Liver (tissue), 3 donors: ENCODE measurements at regions not wholly inside any gene's neighbourhood (a gene's known extent, or its start where the extent isn't known, plus 50 kb on each side); places are given as distances from the start of the nearest gene placed in this dataset.

Experiments
- FOXA1 ChIP-seq: IDR thresholded peaks from 2 replicates; pipeline ENCODE4 v1.6.1; 2016; ENCODE audit warnings: antibody characterized with exemption
- GABPA ChIP-seq, 2 donors: IDR thresholded peaks in 1 of 2; conservative IDR thresholded peaks in 1 of 2; 2 replicates each; pipeline ENCODE4 v1.6.1; 2016; ENCODE audit warnings: antibody characterized with exemption in 2 of 2, mild to moderate bottlenecking in 1 of 2, moderate library complexity in 1 of 2
- HNF4G ChIP-seq: IDR thresholded peaks from 2 replicates; pipeline ENCODE4 v1.6.1; 2016; ENCODE audit warnings: antibody characterized with exemption
- JUND ChIP-seq, 2 donors: IDR thresholded peaks; 2 replicates each; pipeline ENCODE4 v1.6.1; 2016; ENCODE audit warnings: antibody characterized with exemption in 2 of 2
- MAX ChIP-seq: IDR thresholded peaks from 2 replicates; pipeline ENCODE4 v1.6.1; 2016; ENCODE audit warnings: antibody characterized with exemption
- RAD21 ChIP-seq, 2 donors: IDR thresholded peaks; 2 replicates each; pipeline ENCODE4 v1.6.1; 2016; ENCODE audit warnings: antibody characterized with exemption in 2 of 2, mild to moderate bottlenecking in 2 of 2
- REST ChIP-seq: IDR thresholded peaks from 2 replicates; pipeline ENCODE4 v1.6.1; 2016; ENCODE audit warnings: antibody characterized with exemption, mild to moderate bottlenecking
- RXRA ChIP-seq, 2 donors: IDR thresholded peaks; 2 replicates each; pipeline ENCODE4 v1.6.1; 2017 to 2018; ENCODE audit warnings: antibody characterized with exemption in 2 of 2, mild to moderate bottlenecking in 1 of 2
- SP1 ChIP-seq: IDR thresholded peaks from 2 replicates; pipeline ENCODE4 v1.6.1; 2018; ENCODE audit warnings: antibody characterized with exemption, mild to moderate bottlenecking
- TAF1 ChIP-seq: conservative IDR thresholded peaks from 2 replicates; pipeline ENCODE4 v1.6.1; 2016; ENCODE audit warnings: antibody characterized with exemption, mild to moderate bottlenecking
- YY1 ChIP-seq: IDR thresholded peaks from 2 replicates; pipeline ENCODE4 v1.6.1; 2016; ENCODE audit warnings: antibody characterized with exemption, mild to moderate bottlenecking
- ZBTB33 ChIP-seq: IDR thresholded peaks from 2 replicates; pipeline ENCODE4 v1.6.1; 2016; ENCODE audit warnings: antibody characterized with exemption
- TF ChIP-seq, protein P1 (sequence below): fragments of 150-350 bp; IDR thresholded peaks from 2 replicates; pipeline ENCODE4 v1.5.1; 2017; ENCODE audit warnings: improper control_type of control experiment, low read depth, low read length; ENCODE audit not compliant: missing input control
- TF ChIP-seq, protein P2 (sequence below): IDR thresholded peaks from 2 replicates; pipeline ENCODE4 v1.6.1; 2016; ENCODE audit warnings: antibody characterized with exemption
- donor health status: healthy.
- donor health status: healthy.

GRCh38 chr1:53396573-53397268 is 62.5 kb upstream of the DMRTB1 start:
- TF ChIP-seq, protein P1, sequence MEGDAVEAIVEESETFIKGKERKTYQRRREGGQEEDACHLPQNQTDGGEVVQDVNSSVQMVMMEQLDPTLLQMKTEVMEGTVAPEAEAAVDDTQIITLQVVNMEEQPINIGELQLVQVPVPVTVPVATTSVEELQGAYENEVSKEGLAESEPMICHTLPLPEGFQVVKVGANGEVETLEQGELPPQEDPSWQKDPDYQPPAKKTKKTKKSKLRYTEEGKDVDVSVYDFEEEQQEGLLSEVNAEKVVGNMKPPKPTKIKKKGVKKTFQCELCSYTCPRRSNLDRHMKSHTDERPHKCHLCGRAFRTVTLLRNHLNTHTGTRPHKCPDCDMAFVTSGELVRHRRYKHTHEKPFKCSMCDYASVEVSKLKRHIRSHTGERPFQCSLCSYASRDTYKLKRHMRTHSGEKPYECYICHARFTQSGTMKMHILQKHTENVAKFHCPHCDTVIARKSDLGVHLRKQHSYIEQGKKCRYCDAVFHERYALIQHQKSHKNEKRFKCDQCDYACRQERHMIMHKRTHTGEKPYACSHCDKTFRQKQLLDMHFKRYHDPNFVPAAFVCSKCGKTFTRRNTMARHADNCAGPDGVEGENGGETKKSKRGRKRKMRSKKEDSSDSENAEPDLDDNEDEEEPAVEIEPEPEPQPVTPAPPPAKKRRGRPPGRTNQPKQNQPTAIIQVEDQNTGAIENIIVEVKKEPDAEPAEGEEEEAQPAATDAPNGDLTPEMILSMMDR = no peak
- no peak for TF ChIP-seq REST
- no peak for TF ChIP-seq MAX
- no peak for TF ChIP-seq TAF1
- TF ChIP-seq ZBTB33 = no peak
- no peak for TF ChIP-seq JUND (IDR thresholded peaks at IDR 0.05)
- no peak for TF ChIP-seq FOXA1
- TF ChIP-seq GABPA (IDR thresholded peaks at IDR 0.05 in 1 of 2, conservative IDR thresholded peaks at IDR 0.05 in 1 of 2) = no peak
- TF ChIP-seq, protein P2, sequence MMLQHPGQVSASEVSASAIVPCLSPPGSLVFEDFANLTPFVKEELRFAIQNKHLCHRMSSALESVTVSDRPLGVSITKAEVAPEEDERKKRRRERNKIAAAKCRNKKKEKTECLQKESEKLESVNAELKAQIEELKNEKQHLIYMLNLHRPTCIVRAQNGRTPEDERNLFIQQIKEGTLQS = no peak
- TF ChIP-seq RAD21 (IDR thresholded peaks at IDR 0.05) = no peak
- no peak for TF ChIP-seq YY1
- no peak for TF ChIP-seq RXRA (IDR thresholded peaks at IDR 0.05)
- TF ChIP-seq HNF4G = no peak
- no peak for TF ChIP-seq SP1
